Heart left ventricle (tissue), 13 donors: ENCODE measurements at regions not wholly inside any gene's neighbourhood (a gene's known extent, or its start where the extent isn't known, plus 50 kb on each side); places are given as distances from the start of the nearest gene placed in this dataset.

ENCODE experiments used
- POLR2A ChIP-seq, 2 donors: fragments of 450-650 bp; IDR thresholded peaks; one replicate each; pipeline ENCODE4 v1.6.1; 2017; ENCODE audit warnings: antibody characterized with exemption in 2 of 2, mild to moderate bottlenecking in 2 of 2, moderate library complexity in 2 of 2
- TF ChIP-seq, protein P1 (sequence below), 12 donors: fragments of 200-600 bp; sonication (generic) in 4 of 12; IDR thresholded peaks; one replicate each; pipeline versions ENCODE4 v1.5.0 to v1.8.0; 2018 to 2022; ENCODE audit warnings: antibody characterized with exemption in 12 of 12, mild to moderate bottlenecking in 5 of 12
- donor health status: ischemic (EF 13 %, LVEDD 7.1; RV severe dilation, severe dysfunction).
- donor health status: DM: no; HTN: yes; CAD: no.
- donor health status: DM: no; HTN: no; CAD: no.
- donor health status: ischemic (EF 25% LVEDD 6.9; RV normal size, moderate dysfunction).
- donor health status: ischemic (EF 25% LVEDD 5.7; RV mildly dilated, moderate dysfunction).
- donor health status: ischemic (EF 35%, LVEDD 5.7; RV mildly dilated, moderate dysfunction).
- donor health status: nonischemic (EF 11% LVEDD 7.7; RV severe dilation, severe dysfunction).
- donor health status: DM: yes; HTN: yes; CAD: no.
- donor health status: PGD.
- donor health status: ischemic (EF 29% LVEDD 5.4; RV normal size, mild dysfunction).
- donor health status: nonischemic (EF 23%, LVEDD 6.1; RV moderate dilation, normal function).

DNA sequence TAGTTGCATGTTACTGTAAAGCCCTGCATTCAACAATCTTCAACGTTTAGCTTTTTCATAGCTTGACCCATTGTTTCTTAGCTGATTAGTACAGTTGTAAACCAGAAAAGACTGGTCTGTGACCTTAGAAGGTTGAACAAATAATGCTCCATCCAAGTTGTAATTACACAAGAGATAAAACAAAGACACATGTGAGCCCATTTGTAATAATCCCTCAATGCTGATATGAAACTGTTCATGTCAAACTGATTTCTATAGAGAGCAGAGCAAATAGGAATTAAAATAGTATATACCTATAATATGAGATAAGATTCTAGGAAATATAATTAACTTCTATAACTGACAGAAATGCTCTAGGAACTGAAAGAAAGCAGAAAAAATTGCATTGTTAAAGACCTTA is 94.7 kb upstream of the SLC25A13 start:
- TF ChIP-seq, protein P1, sequence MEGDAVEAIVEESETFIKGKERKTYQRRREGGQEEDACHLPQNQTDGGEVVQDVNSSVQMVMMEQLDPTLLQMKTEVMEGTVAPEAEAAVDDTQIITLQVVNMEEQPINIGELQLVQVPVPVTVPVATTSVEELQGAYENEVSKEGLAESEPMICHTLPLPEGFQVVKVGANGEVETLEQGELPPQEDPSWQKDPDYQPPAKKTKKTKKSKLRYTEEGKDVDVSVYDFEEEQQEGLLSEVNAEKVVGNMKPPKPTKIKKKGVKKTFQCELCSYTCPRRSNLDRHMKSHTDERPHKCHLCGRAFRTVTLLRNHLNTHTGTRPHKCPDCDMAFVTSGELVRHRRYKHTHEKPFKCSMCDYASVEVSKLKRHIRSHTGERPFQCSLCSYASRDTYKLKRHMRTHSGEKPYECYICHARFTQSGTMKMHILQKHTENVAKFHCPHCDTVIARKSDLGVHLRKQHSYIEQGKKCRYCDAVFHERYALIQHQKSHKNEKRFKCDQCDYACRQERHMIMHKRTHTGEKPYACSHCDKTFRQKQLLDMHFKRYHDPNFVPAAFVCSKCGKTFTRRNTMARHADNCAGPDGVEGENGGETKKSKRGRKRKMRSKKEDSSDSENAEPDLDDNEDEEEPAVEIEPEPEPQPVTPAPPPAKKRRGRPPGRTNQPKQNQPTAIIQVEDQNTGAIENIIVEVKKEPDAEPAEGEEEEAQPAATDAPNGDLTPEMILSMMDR (IDR thresholded peaks at IDR 0.05): no peak
- TF ChIP-seq POLR2A (IDR thresholded peaks at IDR 0.05): no peak
